HepG2 (cell line): ENCODE measurements at regions not wholly inside any gene's neighbourhood (a gene's known extent, or its start where the extent isn't known, plus 50 kb on each side); places are given as distances from the start of the nearest gene placed in this dataset.

Source experiments
- ATAC-seq: fragments of 200-7000 bp; cut with Tn5 transposase; 3 replicates; pipeline ENCODE4 v1.9.1; 2020; ENCODE audit warnings: mild to moderate bottlenecking, moderate library complexity
- BruUV-seq: library from RNA; stranded (reverse); fragments of 400-500 nt; replicated peaks from 2 replicates; lab custom pipeline; 2021; lab: Mats Ljungman, UMichigan
- CTCF ChIA-PET: fragments of 300-600 bp; formaldehyde crosslinking; extraction: SDS; loops from one replicate; lab custom pipeline; 2021; ENCODE audit warnings: low total read pairs, inconsistent platforms, low intra/inter-chr PET ratio; lab: Yijun Ruan, JAX
- POLR2A ChIA-PET: fragments of 350-600 bp; sonication (Branson Sonifier 250); formaldehyde crosslinking; loops from one replicate; lab custom pipeline; 2020; ENCODE audit warnings: antibody characterized with exemption, inconsistent platforms; lab: Yijun Ruan, JAX
- DNase-seq: peaks from one replicate; pipeline ENCODE4 v3.0.0-alpha.2; 2015; ENCODE audit warnings: low spot score
- FAIRE-seq: peaks from 3 replicates; lab custom pipeline; 2011; peaks lifted over from hg19 to GRCh38; lab: Jason Lieb, UNC
- H2AFZ ChIP-seq: one replicate; pipeline ENCODE4 v1.6.1; 2011; ENCODE audit warnings: low read length, inconsistent platforms
- H3K27ac ChIP-seq: fragments of 300-600 bp; 3 replicates; pipeline ENCODE4 v1.8.0; 2011; ENCODE audit warnings: mixed run types, mild to moderate bottlenecking, mixed read lengths, low read length, inconsistent platforms; ENCODE audit not compliant: insufficient read depth; ENCODE audit errors: extremely low read length
- H3K27me3 ChIP-seq, 2 experiments: fragments of 200-600 bp in 1 of 2; 2 replicates in 1 of 2; 3 replicates in 1 of 2; pipeline versions ENCODE4 v1.6.0 to v1.8.0; 2011; ENCODE audit warnings: low read length in 2 of 2, mild to moderate bottlenecking in 2 of 2, moderate library complexity in 2 of 2, inconsistent platforms in 1 of 2; ENCODE audit not compliant: insufficient read depth in 2 of 2, control insufficient read depth in 1 of 2
- H3K36me3 ChIP-seq, 2 experiments: fragments of 200-600 bp in 1 of 2; replicated peaks in 1 of 2; 2 replicates in 1 of 2; 3 replicates in 1 of 2; pipeline versions ENCODE4 v1.5.1 to v1.8.0; 2011; ENCODE audit warnings: low read length in 2 of 2, inconsistent platforms in 1 of 2; ENCODE audit not compliant: insufficient read depth in 2 of 2, control insufficient read depth in 1 of 2
- H3K4me1 ChIP-seq: 2 replicates; pipeline ENCODE4 v1.5.1; 2012; ENCODE audit warnings: low read length, inconsistent platforms; ENCODE audit not compliant: insufficient read depth
- H3K4me2 ChIP-seq: 2 replicates; pipeline ENCODE4 v1.6.0; 2011; ENCODE audit warnings: low read depth, low read length, inconsistent platforms
- H3K4me3 ChIP-seq, 3 experiments: fragments of 200-600 bp in 1 of 3; sonication (generic), shearing (Covaris generic) in 1 of 3; replicated peaks in 1 of 3; 2 replicates each; pipeline ENCODE4 v1.5.1; 2011 to 2016; ENCODE audit warnings: low read length in 3 of 3, inconsistent platforms in 2 of 3, low read depth in 2 of 3, mild to moderate bottlenecking in 2 of 3, control low read depth in 1 of 3, mixed read lengths in 1 of 3; ENCODE audit not compliant: insufficient read depth in 1 of 3
- H3K79me2 ChIP-seq: one replicate; pipeline ENCODE4 v1.6.1; 2011; ENCODE audit warnings: low read length, inconsistent platforms; ENCODE audit not compliant: insufficient read depth
- H3K9ac ChIP-seq: 2 replicates; pipeline ENCODE4 v1.6.0; 2011; ENCODE audit warnings: mild to moderate bottlenecking, low read depth, low read length, inconsistent platforms; ENCODE audit not compliant: insufficient read depth
- H3K9me3 ChIP-seq: 2 replicates; pipeline ENCODE4 v1.5.1; 2012; ENCODE audit warnings: mild to moderate bottlenecking, low read length
- H4K20me1 ChIP-seq: 2 replicates; pipeline ENCODE4 v1.6.0; 2011; ENCODE audit warnings: inconsistent platforms, mild to moderate bottlenecking, low read length, moderate library complexity; ENCODE audit not compliant: insufficient read depth
- CEBPB ChIP-seq: IDR thresholded peaks from 2 replicates; pipeline ENCODE4 v1.6.1; 2011; ENCODE audit warnings: low read depth, low read length, improper control_type of control experiment, borderline replicate concordance
- ETS1 ChIP-seq: sonication (generic); formaldehyde crosslinking; IDR thresholded peaks from 2 replicates; pipeline ENCODE4 v1.4.0; 2020; ENCODE audit warnings: missing genetic modification reagents
- FOXP1 ChIP-seq, 2 experiments: fragments of 450-650 bp in 1 of 2; IDR thresholded peaks; 2 replicates each; pipeline ENCODE4 v1.6.1; 2017 to 2018; ENCODE audit warnings: antibody characterized with exemption in 1 of 2
- REL ChIP-seq: sonication (generic); formaldehyde crosslinking; conservative IDR thresholded peaks from 2 replicates; pipeline ENCODE4 v1.8.0; 2022; ENCODE audit warnings: mild to moderate bottlenecking, missing genetic modification reagents, moderate library complexity
- SP2 ChIP-seq: sonication (generic); formaldehyde crosslinking; IDR thresholded peaks from 2 replicates; pipeline ENCODE4 v1.5.1; 2020; ENCODE audit warnings: mild to moderate bottlenecking, missing genetic modification reagents
- SRY ChIP-seq: sonication (generic); formaldehyde crosslinking; IDR thresholded peaks from 2 replicates; pipeline ENCODE4 v1.8.0; 2022; ENCODE audit warnings: mild to moderate bottlenecking, missing genetic modification reagents
- ZFAT ChIP-seq: sonication (generic); formaldehyde crosslinking; conservative IDR thresholded peaks from 2 replicates; pipeline ENCODE4 v1.8.1; 2023; ENCODE audit warnings: missing genetic modification reagents, inconsistent platforms
- ZNF331 ChIP-seq: sonication (generic); formaldehyde crosslinking; IDR thresholded peaks from 2 replicates; pipeline ENCODE4 v1.4.0; 2020; ENCODE audit warnings: missing genetic modification reagents
- WGBS: methylation state at CpG from one replicate; pipeline ENCODE4 v1.1.6; 2017; ENCODE audit warnings: low lambda C conversion rate; 5-methylcytosine and 5-hydroxymethylcytosine counted together
- in situ Hi-C: cut with HindIII; loops from 2 replicates; pipeline ENCODE4 v1.10.0; 2017; ENCODE audit warnings: low pct_unique_long_range_greater_than_20kb; ENCODE audit not compliant: extremely low pct_ligation_motif_present
- intact Hi-C: fragments of 100-400 bp; cut with micrococcal nuclease; formaldehyde crosslinking; loops from one replicate; pipeline ENCODE4 v1.10.0; 2022; ENCODE audit not compliant: unreplicated experiment
- TF ChIP-seq, protein P1 (sequence below): IDR thresholded peaks from 2 replicates; pipeline ENCODE4 v1.6.1; 2016; ENCODE audit warnings: control low read depth
- TF ChIP-seq, protein P2 (sequence below): sonication (generic); formaldehyde crosslinking; IDR thresholded peaks from 2 replicates; pipeline ENCODE4 v1.4.0; 2020; ENCODE audit warnings: missing genetic modification reagents, mild to moderate bottlenecking, borderline replicate concordance

DNA sequence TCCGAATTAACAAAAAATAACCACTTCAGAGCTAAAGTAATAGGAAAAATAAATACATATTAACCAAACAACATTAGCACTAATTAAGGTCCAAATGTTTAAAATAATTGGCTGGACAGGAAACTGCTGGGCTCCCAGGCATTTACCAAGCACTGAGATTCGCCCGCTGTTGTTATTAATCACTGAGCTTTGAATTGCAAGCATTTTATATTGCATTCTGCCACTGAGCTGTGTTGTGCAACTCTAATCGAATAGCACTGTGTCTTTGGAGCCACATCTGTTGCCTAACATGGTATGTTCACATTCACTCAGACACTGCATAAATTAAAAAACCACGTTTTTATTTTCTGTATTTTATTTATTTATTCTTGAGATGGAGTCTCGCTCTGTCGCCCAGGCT is 88.9 kb downstream of the SOWAHC start:
- Histone ChIP-seq H3K27ac (no peak overlapping the region), H3K9me3 (no peaks in the 10 kb centered on the region), H3K27me3 (no peaks in the 10 kb centered on the region), H3K4me3 (no peak overlapping the region), H3K4me1 (peaks cover 53% of the 10 kb centered on the region), H3K9ac (no peak overlapping the region), H4K20me1 (no peaks in the 10 kb centered on the region)
- no TSS peak for BruUV-seq
- 83% methylated on average over 7 of the region's 7 CpGs for WGBS
- no peak for ATAC-seq
- intact Hi-C loops (no loop called here), in situ Hi-C loops (no loop called here)
- TF ChIP-seq ZNF331 (CRISPR knock-in tag) (no peak), SRY (CRISPR knock-in tag) (no peak), CEBPB (peak; percentile 30; the same call in 1 of the 2 replicates), ZFAT (CRISPR knock-in tag) (no peak), FOXP1 (IDR thresholded peaks at IDR 0.05) (no peak), FOXP1 (CRISPR knock-in tag; IDR thresholded peaks at IDR 0.05) (no peak)
- TF ChIP-seq, all 625 proteins: peak for 1
- ChIA-PET CTCF (no interaction called here), POLR2A (interaction anchor here (1.1 to 2.2 kb wide), 3 partner anchors 12 to 89 kb away, joined by 3 to 8 read pairs (median 7); partner anchors contain the start of genes SEPTIN10 and SOWAHC)
- DNase-seq (no peak), FAIRE-seq (no peak)
- no peaks in the 10 kb centered on the region for H3K79me2 ChIP-seq
- no peak overlapping the region for H2AFZ ChIP-seq
- H3K4me2 ChIP-seq = no peak overlapping the region
- H3K36me3 ChIP-seq = no peaks in the 10 kb centered on the region

- Histone ChIP-seq H3K9ac (no peak overlapping the region), H3K4me1 (peaks cover 48% of the 10 kb centered on the region), H3K4me3 (no peak overlapping the region), H3K36me3 (no peaks in the 10 kb centered on the region), H3K27me3 (no peaks in the 10 kb centered on the region), H3K9me3 (no peaks in the 10 kb centered on the region), H3K79me2 (no peaks in the 10 kb centered on the region)
- FAIRE-seq = no peak
- intact Hi-C loops = no loop called here
- no peak for DNase-seq
- ChIA-PET POLR2A (interaction anchor here (1.1 to 2.2 kb wide), 3 partner anchors 13 to 90 kb away, joined by 3 to 8 read pairs (median 7); partner anchors contain the start of genes SEPTIN10 and SOWAHC), CTCF (no interaction called here)
- TF ChIP-seq SP2 (CRISPR knock-in tag) (no peak), REL (CRISPR knock-in tag) (0 out of 2 replicates have a peak, but pooled peaks have one; percentile 35), ETS1 (CRISPR knock-in tag) (no peak)
- TF ChIP-seq, protein P1, sequence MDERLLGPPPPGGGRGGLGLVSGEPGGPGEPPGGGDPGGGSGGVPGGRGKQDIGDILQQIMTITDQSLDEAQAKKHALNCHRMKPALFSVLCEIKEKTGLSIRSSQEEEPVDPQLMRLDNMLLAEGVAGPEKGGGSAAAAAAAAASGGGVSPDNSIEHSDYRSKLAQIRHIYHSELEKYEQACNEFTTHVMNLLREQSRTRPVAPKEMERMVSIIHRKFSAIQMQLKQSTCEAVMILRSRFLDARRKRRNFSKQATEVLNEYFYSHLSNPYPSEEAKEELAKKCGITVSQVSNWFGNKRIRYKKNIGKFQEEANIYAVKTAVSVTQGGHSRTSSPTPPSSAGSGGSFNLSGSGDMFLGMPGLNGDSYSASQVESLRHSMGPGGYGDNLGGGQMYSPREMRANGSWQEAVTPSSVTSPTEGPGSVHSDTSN (CRISPR knock-in tag) = peak; percentile 53; the same call in 1 of the 2 replicates
- TF ChIP-seq, protein P2, sequence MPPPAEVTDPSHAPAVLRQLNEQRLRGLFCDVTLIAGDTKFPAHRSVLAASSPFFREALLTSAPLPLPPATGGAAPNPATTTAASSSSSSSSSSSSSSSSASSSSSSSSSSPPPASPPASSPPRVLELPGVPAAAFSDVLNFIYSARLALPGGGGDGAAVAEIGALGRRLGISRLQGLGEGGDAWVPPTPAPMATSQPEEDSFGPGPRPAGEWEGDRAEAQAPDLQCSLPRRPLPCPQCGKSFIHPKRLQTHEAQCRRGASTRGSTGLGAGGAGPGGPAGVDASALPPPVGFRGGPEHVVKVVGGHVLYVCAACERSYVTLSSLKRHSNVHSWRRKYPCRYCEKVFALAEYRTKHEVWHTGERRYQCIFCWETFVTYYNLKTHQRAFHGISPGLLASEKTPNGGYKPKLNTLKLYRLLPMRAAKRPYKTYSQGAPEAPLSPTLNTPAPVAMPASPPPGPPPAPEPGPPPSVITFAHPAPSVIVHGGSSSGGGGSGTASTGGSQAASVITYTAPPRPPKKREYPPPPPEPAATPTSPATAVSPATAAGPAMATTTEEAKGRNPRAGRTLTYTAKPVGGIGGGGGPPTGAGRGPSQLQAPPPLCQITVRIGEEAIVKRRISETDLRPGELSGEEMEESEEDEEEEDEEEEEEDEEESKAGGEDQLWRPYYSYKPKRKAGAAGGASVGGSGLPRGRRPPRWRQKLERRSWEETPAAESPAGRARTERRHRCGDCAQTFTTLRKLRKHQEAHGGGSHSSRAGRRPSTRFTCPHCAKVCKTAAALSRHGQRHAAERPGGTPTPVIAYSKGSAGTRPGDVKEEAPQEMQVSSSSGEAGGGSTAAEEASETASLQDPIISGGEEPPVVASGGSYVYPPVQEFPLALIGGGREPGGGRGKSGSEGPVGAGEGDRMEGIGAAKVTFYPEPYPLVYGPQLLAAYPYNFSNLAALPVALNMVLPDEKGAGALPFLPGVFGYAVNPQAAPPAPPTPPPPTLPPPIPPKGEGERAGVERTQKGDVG = no peak
- TF ChIP-seq, all 625 proteins: peak for 2
- 89% methylated on average over 3 of the region's 3 CpGs for WGBS
- no peak overlapping the region for H2AFZ ChIP-seq
- in situ Hi-C loops = no loop called here
- no peaks in the 10 kb centered on the region for H4K20me1 ChIP-seq
- no peak for ATAC-seq
- H3K27ac ChIP-seq = no peak overlapping the region
- BruUV-seq = no TSS peak
- no peak overlapping the region for H3K4me2 ChIP-seq
Observed at GRCh38 chr2:109703798-109704197, 89.6 kb downstream of the SOWAHC start.
